HG03558 (cell line): ENCODE measurements at regions not wholly inside any gene's neighbourhood (a gene's known extent, or its start where the extent isn't known, plus 50 kb on each side); places are given as distances from the start of the nearest gene placed in this dataset.

Experiments used
- ATAC-seq: cut with Tn5 transposase; IDR thresholded peaks from one replicate; pipeline ENCODE4 v1.9.1; 2021; ENCODE audit warnings: moderate number of reproducible peaks; ENCODE audit not compliant: unreplicated experiment; ENCODE audit errors: extremely low read depth

- ATAC-seq: no peak
Measured at GRCh38 chr20:24043294-24043693, 54.7 kb upstream of the GGTLC1 start.

GRCh38 chr20:24042646-24043045 is 54.1 kb upstream of the GGTLC1 start:
- ATAC-seq: no peak

- no peak for ATAC-seq
Measured at GRCh38 chr20:24040896-24041459, 52.4 kb upstream of the GGTLC1 start.

- ATAC-seq: no peak
Measured at GRCh38 chr20:24039196-24039595, 50.6 kb upstream of the GGTLC1 start.
